Mucosa of gallbladder (tissue), 1 donor: ENCODE measurements at regions not wholly inside any gene's neighbourhood (a gene's known extent, or its start where the extent isn't known, plus 50 kb on each side); places are given as distances from the start of the nearest gene placed in this dataset.

ENCODE experiments used
- DNase-seq: peaks from one replicate; pipeline ENCODE4 v3.0.0-alpha.2; 2020; ENCODE audit warnings: low spot score
- donor health status: DM: no; HTN: no; CAD: no.

GRCh38 chr2:15082105-15083058 lies 449.9 kb downstream of the LRATD1 start:
- DNase-seq: no peak

GRCh38 chr2:15084826-15085489 lies 452.4 kb downstream of the LRATD1 start:
- no peak for DNase-seq

DNA sequence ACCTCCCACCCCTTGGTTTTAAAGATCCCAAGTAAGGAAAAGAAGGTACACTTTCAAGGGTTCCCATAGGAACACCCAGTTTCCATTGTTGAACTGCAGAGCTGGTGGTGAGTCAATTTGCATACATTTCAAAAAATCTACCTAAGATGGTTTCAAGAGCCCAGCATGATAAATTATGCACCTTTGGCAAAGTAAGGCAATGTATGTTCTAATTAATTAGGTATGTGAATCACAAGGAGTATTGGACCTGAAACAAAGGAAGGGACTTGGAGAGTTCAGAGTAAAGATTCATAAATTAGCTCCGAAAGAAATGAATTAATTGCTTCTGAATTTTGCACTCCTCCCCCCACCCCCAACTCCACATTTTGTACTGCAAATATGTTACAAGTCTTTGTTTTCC lies 459.7 kb downstream of the LRATD1 start:
- no peak for DNase-seq

GRCh38 chr2:15092691-15093090 lies 460.2 kb downstream of the LRATD1 start:
- DNase-seq: no peak

GRCh38 chr2:15094161-15094560 lies 461.6 kb downstream of the LRATD1 start:
- DNase-seq: no peak

DNA sequence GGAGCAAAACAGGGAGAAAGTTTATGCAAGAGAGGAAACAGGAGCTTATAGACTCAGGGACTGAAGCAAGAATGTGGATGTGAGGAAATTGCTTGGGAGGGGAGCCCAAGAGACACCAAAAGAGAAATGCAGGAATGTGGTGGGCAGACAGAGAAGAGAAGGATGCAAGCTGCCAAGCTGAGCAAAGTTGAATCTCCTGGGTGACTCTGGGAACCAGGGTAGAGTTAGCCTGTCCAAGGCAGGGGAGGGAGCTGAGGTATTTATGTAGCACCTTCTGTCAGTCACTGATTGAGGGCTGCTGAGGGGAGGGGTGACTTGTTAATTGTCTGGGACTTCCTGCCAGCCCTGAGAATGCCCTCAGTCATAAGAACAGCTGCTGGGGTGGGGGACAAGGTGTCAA lies 464.3 kb downstream of the NBAS start:
- DNase-seq: no peak

- DNase-seq: no peak
Measured at GRCh38 chr2:15107137-15107536, 454.0 kb downstream of the NBAS start.

- DNase-seq: no peak
Measured at GRCh38 chr2:15111718-15112117, 449.4 kb downstream of the NBAS start.

DNA sequence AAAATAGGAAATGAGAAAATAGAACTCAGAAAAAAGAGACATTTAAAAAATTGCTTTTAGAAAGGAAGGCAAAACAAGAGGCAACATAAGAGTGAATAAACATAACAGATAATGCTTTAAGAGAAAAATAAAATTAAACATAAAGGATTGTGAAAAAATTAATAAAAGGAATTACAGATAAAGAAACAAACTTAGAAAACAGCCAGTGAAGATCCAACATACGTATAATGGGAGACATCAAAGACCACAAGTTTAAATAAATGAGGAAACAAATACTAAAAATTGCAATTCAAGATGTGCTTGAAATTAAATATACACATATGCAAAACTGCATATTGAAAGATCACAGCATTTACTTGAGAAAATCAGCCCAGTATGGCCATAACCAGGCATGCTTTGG lies 448.9 kb downstream of the NBAS start:
- DNase-seq: no peak

- no peak for DNase-seq
Measured at GRCh38 chr2:15115776-15116175, 445.4 kb downstream of the NBAS start.

DNA sequence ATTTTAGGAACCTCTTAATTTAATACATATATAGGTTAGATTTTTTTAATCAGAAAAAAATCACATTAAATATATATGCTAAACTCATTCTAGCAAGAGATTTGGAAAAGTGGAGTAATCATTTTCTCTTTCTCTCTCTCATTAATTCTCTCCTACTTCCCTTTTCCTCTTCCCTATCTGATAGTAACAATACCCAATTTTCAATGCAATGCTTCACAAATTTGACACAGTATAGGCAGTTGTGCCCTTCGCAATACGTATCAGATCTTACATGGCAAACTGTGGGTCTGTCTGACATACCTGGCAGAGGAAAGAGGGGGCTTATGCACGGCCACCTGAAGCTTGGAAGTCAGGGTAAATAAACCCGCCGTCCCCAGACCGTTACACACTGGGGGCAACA lies 444.3 kb downstream of the NBAS start:
- DNase-seq: no peak
